Osteocyte (in vitro differentiated cells): ENCODE measurements at regions not wholly inside any gene's neighbourhood (a gene's known extent, or its start where the extent isn't known, plus 50 kb on each side); places are given as distances from the start of the nearest gene placed in this dataset.

Experiments
- DNase-seq: peaks from one replicate; pipeline ENCODE4 v3.0.0; 2021; ENCODE audit warnings: mixed read lengths; ENCODE audit not compliant: unreplicated experiment; ENCODE audit errors: extremely low spot score
- H3K27ac Mint-ChIP-seq: one replicate; pipeline ENCODE4 v1.8.0; 2021; ENCODE audit warnings: mild to moderate bottlenecking, mixed read lengths; ENCODE audit not compliant: unreplicated experiment
- H3K27me3 Mint-ChIP-seq: one replicate; pipeline ENCODE4 v1.8.0; 2021; ENCODE audit warnings: mixed read lengths; ENCODE audit not compliant: unreplicated experiment
- H3K36me3 Mint-ChIP-seq: one replicate; pipeline ENCODE4 v1.8.0; 2021; ENCODE audit warnings: mixed read lengths; ENCODE audit not compliant: unreplicated experiment
- H3K4me1 Mint-ChIP-seq: one replicate; pipeline ENCODE4 v1.8.0; 2021; ENCODE audit warnings: mixed read lengths; ENCODE audit not compliant: unreplicated experiment
- H3K4me3 Mint-ChIP-seq: one replicate; pipeline ENCODE4 v1.8.0; 2021; ENCODE audit warnings: mild to moderate bottlenecking, moderate library complexity, mixed read lengths; ENCODE audit not compliant: unreplicated experiment
- H3K9me3 Mint-ChIP-seq: one replicate; pipeline ENCODE4 v1.8.0; 2021; ENCODE audit warnings: mixed read lengths; ENCODE audit not compliant: unreplicated experiment
- CTCF ChIP-seq: fragments of 200-600 bp; sonication (generic); IDR thresholded peaks from 2 replicates; pipeline ENCODE4 v1.5.0; 2021; ENCODE audit warnings: antibody characterized with exemption, mild to moderate bottlenecking, moderate library complexity

DNA sequence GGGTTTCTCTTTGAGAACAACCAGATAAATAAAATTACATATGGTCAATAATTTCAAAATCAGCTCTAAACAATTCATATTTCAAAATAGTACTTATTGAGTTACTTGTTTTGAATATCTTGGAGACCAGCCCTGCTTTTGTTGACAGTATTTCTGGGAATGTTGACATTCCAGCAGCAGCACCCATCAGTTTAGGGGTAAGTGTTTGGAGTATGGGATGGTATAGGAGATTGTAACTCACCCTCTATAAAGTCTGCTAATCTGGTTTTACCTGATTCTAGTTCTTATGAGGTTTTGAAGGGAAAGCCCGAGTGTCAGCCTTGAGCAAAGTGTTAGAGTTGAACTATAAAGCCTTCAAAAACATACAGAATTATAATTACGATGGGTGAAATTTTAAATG is 139.2 kb upstream of the ANKRD50 start:
- Mint-ChIP-seq H3K4me1 (no peaks in the 10 kb centered on the region), H3K36me3 (no peaks in the 10 kb centered on the region), H3K9me3 (no peaks in the 10 kb centered on the region), H3K27me3 (no peaks in the 10 kb centered on the region), H3K4me3 (no peak overlapping the region), H3K27ac (no peak overlapping the region)
- no peak for TF ChIP-seq CTCF
- no peak for DNase-seq

GRCh38 chr4:124846306-124846705 is 133.8 kb upstream of the ANKRD50 start:
- H3K36me3 Mint-ChIP-seq: peaks cover 2% of the 10 kb centered on the region
- no peak overlapping the region for H3K4me3 Mint-ChIP-seq
- H3K4me1 Mint-ChIP-seq: no peaks in the 10 kb centered on the region
- no peaks in the 10 kb centered on the region for H3K27me3 Mint-ChIP-seq
- H3K27ac Mint-ChIP-seq: no peak overlapping the region
- no peak for DNase-seq
- peaks cover 11% of the 10 kb centered on the region for H3K9me3 Mint-ChIP-seq
- no peak for TF ChIP-seq CTCF

DNA sequence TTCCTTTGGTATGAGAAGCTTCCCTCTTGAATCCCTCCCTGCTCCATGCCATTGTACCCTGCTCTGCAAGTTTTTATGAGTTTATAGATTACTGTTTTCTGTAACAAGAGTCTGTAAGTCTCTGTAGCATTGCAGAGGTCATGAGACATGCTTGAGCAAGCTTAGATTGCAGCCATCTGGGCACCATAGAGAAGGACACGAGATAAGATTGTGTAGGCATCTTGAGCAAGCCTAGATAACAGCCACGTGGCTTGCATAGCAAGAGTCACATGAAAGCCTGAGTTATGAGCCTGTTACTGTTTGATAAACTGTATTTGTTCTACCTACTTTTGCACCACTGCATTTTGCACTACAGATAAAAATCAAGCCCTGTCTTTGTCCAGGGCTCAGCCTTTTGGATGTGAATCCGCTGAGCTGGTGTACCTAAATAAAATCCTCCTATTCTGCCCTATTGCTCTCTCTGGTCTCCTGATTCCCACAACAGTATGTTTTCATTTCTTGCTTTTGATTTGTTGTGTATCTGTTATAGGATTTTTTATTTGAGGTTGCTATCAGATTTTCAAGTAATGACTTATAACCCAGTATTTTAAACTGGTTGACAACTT is 127.4 kb upstream of the ANKRD50 start:
- Mint-ChIP-seq H3K27me3 (no peaks in the 10 kb centered on the region), H3K4me1 (no peaks in the 10 kb centered on the region), H3K4me3 (no peak overlapping the region), H3K9me3 (peaks cover 47% of the 10 kb centered on the region), H3K36me3 (peaks cover 6% of the 10 kb centered on the region), H3K27ac (no peak overlapping the region)
- TF ChIP-seq CTCF: no peak
- DNase-seq: no peak

DNA sequence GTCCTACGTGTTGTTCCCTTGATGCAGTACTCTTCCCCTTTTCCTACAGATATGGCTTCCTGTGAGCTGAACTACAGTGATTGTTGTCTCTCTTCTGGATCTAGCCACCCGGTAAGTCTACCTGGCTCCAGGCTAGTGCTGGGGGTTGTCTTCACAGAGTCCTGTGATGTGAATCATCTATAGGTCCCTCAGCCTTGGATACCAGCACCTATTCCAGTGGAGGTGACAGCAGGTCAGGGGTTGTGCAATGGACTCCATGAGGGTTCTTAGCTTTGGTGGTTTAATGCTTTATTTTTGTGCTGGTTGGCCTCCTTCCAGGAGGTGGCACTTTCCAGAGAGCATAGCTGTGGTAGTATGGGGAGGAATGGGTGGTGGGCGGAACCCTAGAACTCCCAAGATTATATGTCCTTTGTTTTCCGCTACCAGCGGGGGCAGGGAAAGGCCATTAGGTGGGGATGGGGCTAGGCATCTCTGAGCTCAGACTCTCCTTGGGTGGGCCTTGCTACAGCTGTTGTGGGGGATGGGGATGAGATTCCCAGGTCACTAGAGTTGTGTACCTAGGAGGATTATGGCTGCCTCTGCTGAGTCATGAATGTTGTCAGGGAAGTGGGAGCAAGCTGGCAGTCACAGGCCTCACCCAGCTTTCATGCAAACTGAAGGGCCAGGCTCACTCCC is 121.4 kb upstream of the ANKRD50 start:
- no peaks in the 10 kb centered on the region for H3K27me3 Mint-ChIP-seq
- H3K4me1 Mint-ChIP-seq: no peaks in the 10 kb centered on the region
- H3K36me3 Mint-ChIP-seq: peaks cover 2% of the 10 kb centered on the region
- no peak overlapping the region for H3K4me3 Mint-ChIP-seq
- H3K9me3 Mint-ChIP-seq: peaks cover 43% of the 10 kb centered on the region
- no peak for TF ChIP-seq CTCF
- H3K27ac Mint-ChIP-seq: no peak overlapping the region
- DNase-seq: no peak

GRCh38 chr4:124828382-124828781 is 115.8 kb upstream of the ANKRD50 start:
- Mint-ChIP-seq H3K36me3 (peaks cover 8% of the 10 kb centered on the region), H3K9me3 (peaks cover 25% of the 10 kb centered on the region), H3K27ac (no peak overlapping the region), H3K4me1 (no peaks in the 10 kb centered on the region), H3K27me3 (no peaks in the 10 kb centered on the region), H3K4me3 (no peak overlapping the region)
- no peak for DNase-seq
- no peak for TF ChIP-seq CTCF
